HG02885 (cell line): ENCODE measurements at regions not wholly inside any gene's neighbourhood (a gene's known extent, or its start where the extent isn't known, plus 50 kb on each side); places are given as distances from the start of the nearest gene placed in this dataset.

Source experiments
- ATAC-seq: cut with Tn5 transposase; IDR thresholded peaks from one replicate; pipeline ENCODE4 v1.9.1; 2021; ENCODE audit warnings: mild to moderate bottlenecking; ENCODE audit not compliant: unreplicated experiment, poor library complexity

- ATAC-seq = no peak
Measured at GRCh38 chr13:47639738-47640447, 361.2 kb downstream of the SUCLA2 start.

- no peak for ATAC-seq
Measured at GRCh38 chr13:47638627-47639026, 362.4 kb downstream of the SUCLA2 start.

- ATAC-seq = no peak
Measured at GRCh38 chr13:47632311-47632710, 368.8 kb downstream of the SUCLA2 start.

DNA sequence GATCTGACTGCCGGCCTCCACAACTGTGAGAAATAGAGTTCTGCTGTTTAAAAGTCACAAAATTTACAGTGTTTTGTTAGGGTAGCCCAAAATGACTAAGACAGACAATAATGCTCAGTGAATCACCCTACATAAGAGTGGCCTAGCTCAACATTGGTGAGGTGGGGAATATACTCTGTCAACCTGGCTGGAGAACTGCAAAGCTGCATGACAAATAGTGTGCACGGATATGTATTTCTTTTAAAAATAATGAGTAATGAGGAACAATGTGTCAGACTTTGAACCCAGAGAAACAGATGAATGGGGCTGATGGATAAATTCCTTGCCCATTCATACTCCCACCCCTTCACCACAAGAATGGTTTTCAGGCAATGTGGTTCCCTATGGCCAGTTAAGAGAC, 372.4 kb downstream of the SUCLA2 start:
- ATAC-seq = no peak

GRCh38 chr13:47623862-47624261, 377.2 kb downstream of the SUCLA2 start:
- ATAC-seq = no peak

GRCh38 chr13:47621931-47622330, 379.1 kb downstream of the SUCLA2 start:
- no peak for ATAC-seq

- no peak for ATAC-seq
Measured at GRCh38 chr13:47611664-47612288, 389.3 kb downstream of the SUCLA2 start.

- no peak for ATAC-seq
Measured at GRCh38 chr13:47610687-47611086, 390.4 kb downstream of the SUCLA2 start.

DNA sequence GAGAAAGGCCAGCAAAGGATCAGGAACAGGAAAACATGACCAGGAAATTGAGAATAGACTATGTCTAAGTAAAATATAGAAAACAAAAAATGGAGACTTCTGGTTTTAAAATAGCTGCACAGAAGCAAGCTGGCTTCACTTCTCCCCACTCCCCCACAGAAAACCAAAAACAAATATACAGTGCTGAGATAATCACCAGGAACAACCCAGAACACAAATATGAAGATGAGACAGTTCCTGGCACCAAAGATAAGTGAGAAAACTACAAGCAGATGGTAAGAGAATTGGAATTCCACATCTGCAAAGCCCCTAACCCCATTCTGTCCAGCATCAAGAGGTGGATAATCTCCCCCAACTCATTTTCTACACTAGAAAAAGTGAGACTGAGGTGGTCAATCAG, 397.7 kb downstream of the SUCLA2 start:
- ATAC-seq = no peak

GRCh38 chr13:47598340-47598911, 402.6 kb downstream of the SUCLA2 start:
- no peak for ATAC-seq

GRCh38 chr13:47594833-47595232, 406.2 kb downstream of the SUCLA2 start:
- no peak for ATAC-seq

- no peak for ATAC-seq
Measured at GRCh38 chr13:47592256-47592655, 408.8 kb downstream of the SUCLA2 start.

DNA sequence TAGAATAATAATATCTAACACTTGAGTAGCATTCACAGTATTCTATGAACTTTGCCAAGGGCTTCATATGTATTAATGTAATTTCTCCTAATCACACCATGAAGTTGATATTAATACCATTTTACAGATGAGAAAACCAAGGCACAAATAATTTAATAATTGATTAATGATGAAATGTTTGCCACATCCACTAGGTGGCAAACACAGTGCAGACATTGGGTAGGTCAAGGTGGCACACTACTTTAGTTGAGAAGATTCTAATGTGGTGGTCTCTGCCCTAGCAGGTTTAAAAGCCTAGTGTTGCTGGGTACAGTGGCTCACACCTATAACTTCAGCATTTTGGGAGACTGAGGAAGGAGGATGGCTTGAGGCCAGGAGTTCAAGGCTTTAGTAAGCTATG, 412.4 kb downstream of the SUCLA2 start:
- ATAC-seq = no peak

DNA sequence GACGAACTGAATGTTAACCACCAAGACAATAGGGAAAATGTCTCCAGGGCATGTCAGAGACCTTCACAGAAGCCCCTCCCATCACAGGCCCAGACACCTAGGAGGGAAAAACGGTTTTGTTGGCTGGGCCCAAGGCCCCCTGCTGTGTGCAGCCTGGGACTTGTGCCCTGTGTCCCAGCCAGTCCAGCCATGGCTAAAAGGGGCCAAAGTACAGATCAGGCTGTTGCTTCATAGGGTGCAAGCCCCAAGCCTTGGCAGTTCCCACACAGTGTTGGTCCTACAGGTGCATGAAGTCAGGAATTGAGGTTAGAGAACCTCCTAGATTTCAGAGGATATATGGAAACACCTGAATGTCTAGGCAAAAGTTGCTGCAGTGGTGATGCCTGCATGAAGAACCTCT, 428.7 kb downstream of the SUCLA2 start:
- no peak for ATAC-seq

DNA sequence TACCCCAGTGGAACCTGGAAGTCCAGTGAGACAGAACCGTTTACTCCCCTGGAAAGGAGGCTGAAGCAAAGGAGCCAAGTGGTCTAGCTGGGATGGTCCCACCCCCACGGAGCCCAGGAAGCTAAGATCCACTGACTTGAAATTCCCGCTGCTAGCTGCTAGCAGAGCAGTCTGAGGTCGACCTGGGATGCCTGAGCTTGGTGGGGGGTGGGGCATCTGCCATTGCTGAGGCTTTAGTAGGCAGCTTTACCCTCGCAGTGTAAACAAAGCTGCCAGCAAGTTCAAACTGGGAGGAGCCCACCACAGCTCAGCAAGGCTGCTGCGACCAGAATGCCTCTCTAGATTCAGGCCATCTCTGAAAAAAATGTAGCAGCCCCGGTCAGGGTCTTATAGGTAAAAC, 437.0 kb downstream of the SUCLA2 start:
- no peak for ATAC-seq

DNA sequence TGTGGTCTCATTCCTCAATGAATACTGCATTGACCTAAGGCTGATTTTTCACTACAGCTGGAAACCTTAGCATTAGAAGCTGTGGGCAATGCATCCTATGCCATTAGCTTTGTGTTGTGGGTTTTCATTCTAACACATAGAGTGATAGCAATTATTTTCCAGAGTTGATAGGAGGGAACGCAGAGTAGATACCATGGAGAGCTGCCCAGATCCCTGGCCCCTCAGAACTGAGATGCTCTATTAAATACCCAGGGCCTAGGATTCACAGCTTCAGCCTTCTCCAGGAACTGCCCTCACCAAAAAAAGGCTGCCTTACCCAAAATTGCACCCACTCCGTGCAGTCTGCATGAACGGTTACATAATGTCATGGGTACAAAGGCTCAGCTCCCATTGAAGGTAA, 444.4 kb downstream of the SUCLA2 start:
- no peak for ATAC-seq

DNA sequence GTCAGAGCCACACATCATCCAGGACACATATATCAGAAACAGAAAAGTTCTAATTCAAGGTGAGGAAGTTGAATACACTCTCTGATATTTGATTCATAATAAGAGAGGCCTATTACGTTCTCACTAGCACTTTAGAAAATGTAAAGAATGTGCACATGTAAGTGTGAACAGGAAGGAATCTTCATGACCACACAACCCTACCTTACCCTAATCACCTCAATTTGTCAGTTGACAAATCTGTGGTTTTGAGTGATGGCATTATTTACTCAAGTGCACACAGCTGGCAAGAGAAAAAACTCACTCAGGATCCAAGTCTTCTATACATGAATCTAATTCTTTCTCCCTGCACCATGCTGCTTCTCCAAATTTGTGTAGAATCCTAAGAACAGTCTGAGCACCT, 445.8 kb downstream of the SUCLA2 start:
- no peak for ATAC-seq

- ATAC-seq = no peak
Measured at GRCh38 chr13:47553329-47553977, 447.6 kb downstream of the SUCLA2 start.

GRCh38 chr13:47549219-47549752, 451.8 kb downstream of the SUCLA2 start:
- ATAC-seq = no peak

DNA sequence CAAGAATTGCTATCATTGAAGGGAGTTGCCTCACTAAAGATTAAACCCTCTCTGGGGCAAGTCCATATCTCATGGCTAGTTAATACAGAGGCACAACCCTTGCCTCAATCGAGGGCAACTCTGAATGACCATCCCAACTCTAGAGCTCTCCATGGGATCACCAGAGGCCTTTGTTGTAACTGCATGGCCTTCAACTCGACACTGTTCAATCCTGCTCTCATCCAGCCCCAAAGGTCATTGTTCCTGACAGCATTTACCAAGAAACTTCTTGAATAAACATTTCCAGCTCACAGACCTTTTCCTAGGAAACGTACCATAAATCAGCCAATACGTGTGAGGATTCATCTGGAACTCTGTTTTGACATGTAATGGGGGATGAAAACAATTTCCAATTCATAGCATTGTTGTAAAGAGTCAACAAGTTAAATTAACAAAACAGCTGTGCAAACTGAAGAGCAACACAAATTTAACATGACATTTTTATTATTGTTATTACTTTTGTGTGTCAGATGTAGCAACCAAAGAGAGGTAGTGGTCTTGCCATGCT, 452.7 kb downstream of the SUCLA2 start:
- ATAC-seq = no peak
